DND-41 (cell line): ENCODE measurements at regions not wholly inside any gene's neighbourhood (a gene's known extent, or its start where the extent isn't known, plus 50 kb on each side); places are given as distances from the start of the nearest gene placed in this dataset.

Source experiments
- ATAC-seq: fragments of 200-7000 bp; cut with Tn5 transposase; 3 replicates; pipeline ENCODE4 v1.9.1; 2021; ENCODE audit warnings: low read depth; ENCODE audit not compliant: insufficient read depth
- DNase-seq: peaks from one replicate; pipeline ENCODE4 v3.0.0-alpha.2; 2020
- H2AFZ ChIP-seq: 2 replicates; pipeline ENCODE4 v1.6.0; 2012; ENCODE audit warnings: low read depth, low read length
- H3K27ac ChIP-seq: 2 replicates; pipeline ENCODE4 v1.5.1; 2012; ENCODE audit warnings: low read length, inconsistent platforms
- H3K27me3 ChIP-seq: fragments of 200-600 bp; sonication (generic); 2 replicates; pipeline ENCODE4 v1.6.0; 2012; ENCODE audit warnings: low read length, mild to moderate bottlenecking, inconsistent platforms; ENCODE audit not compliant: insufficient read depth, poor library complexity
- H3K36me3 ChIP-seq: 2 replicates; pipeline ENCODE4 v1.5.1; 2012; ENCODE audit warnings: low read length, inconsistent platforms; ENCODE audit not compliant: insufficient read depth
- H3K4me1 ChIP-seq: 2 replicates; pipeline ENCODE4 v1.5.1; 2012; ENCODE audit warnings: mild to moderate bottlenecking, low read length; ENCODE audit not compliant: insufficient read depth
- H3K4me2 ChIP-seq: 2 replicates; pipeline ENCODE4 v1.6.0; 2012; ENCODE audit warnings: mild to moderate bottlenecking, moderate library complexity, low read length, inconsistent platforms; ENCODE audit not compliant: insufficient read depth
- H3K4me3 ChIP-seq, 2 experiments: fragments of 200-600 bp in 1 of 2; shearing (Covaris generic) in 1 of 2; 2 replicates each; pipeline ENCODE4 v1.5.1; 2012 to 2016; ENCODE audit warnings: inconsistent platforms in 2 of 2, low read length in 2 of 2, mild to moderate bottlenecking in 2 of 2, low read depth in 1 of 2, moderate library complexity in 1 of 2
- H3K79me2 ChIP-seq: 2 replicates; pipeline ENCODE4 v1.6.0; 2012; ENCODE audit warnings: low read length, inconsistent platforms; ENCODE audit not compliant: insufficient read depth
- H3K9ac ChIP-seq: 2 replicates; pipeline ENCODE4 v1.6.0; 2012; ENCODE audit warnings: low read depth, mild to moderate bottlenecking, inconsistent platforms, low read length, moderate library complexity
- H3K9me3 ChIP-seq: 2 replicates; pipeline ENCODE4 v1.5.1; 2012; ENCODE audit warnings: low read length, moderate library complexity, mild to moderate bottlenecking, inconsistent platforms; ENCODE audit not compliant: insufficient read depth, severe bottlenecking
- H4K20me1 ChIP-seq: 2 replicates; pipeline ENCODE4 v1.6.0; 2012; ENCODE audit warnings: low read length; ENCODE audit not compliant: insufficient read depth
- EZH2 ChIP-seq: IDR thresholded peaks from 3 replicates; pipeline ENCODE4 v1.6.1; 2012; ENCODE audit warnings: borderline replicate concordance, low read depth, mild to moderate bottlenecking, moderate library complexity, low read length, inconsistent platforms; ENCODE audit not compliant: severe bottlenecking
- TF ChIP-seq, protein P1 (sequence below): IDR thresholded peaks from 2 replicates; pipeline ENCODE4 v1.5.1; 2012; ENCODE audit warnings: borderline replicate concordance, low read length, moderate library complexity, mild to moderate bottlenecking; ENCODE audit not compliant: poor library complexity, severe bottlenecking; ENCODE audit errors: extremely low read depth

- no peaks in the 10 kb centered on the region for H4K20me1 ChIP-seq
- H3K79me2 ChIP-seq, result no peaks in the 10 kb centered on the region
- H3K4me1 ChIP-seq, result no peaks in the 10 kb centered on the region
- no peak overlapping the region for H3K4me3 ChIP-seq
- H3K27ac ChIP-seq, result no peak overlapping the region
- TF ChIP-seq, protein P1, sequence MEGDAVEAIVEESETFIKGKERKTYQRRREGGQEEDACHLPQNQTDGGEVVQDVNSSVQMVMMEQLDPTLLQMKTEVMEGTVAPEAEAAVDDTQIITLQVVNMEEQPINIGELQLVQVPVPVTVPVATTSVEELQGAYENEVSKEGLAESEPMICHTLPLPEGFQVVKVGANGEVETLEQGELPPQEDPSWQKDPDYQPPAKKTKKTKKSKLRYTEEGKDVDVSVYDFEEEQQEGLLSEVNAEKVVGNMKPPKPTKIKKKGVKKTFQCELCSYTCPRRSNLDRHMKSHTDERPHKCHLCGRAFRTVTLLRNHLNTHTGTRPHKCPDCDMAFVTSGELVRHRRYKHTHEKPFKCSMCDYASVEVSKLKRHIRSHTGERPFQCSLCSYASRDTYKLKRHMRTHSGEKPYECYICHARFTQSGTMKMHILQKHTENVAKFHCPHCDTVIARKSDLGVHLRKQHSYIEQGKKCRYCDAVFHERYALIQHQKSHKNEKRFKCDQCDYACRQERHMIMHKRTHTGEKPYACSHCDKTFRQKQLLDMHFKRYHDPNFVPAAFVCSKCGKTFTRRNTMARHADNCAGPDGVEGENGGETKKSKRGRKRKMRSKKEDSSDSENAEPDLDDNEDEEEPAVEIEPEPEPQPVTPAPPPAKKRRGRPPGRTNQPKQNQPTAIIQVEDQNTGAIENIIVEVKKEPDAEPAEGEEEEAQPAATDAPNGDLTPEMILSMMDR, result no peak
- no peak for TF ChIP-seq EZH2
- H3K36me3 ChIP-seq, result no peaks in the 10 kb centered on the region
- H2AFZ ChIP-seq, result no peak overlapping the region
- no peak overlapping the region for H3K9ac ChIP-seq
- no peak for ATAC-seq
- no peaks in the 10 kb centered on the region for H3K27me3 ChIP-seq
- H3K9me3 ChIP-seq, result no peaks in the 10 kb centered on the region
- H3K4me2 ChIP-seq, result no peak overlapping the region
- no peak for DNase-seq
Observed at GRCh38 chr15:46059921-46060594, 425.2 kb downstream of the SQOR start.

- H3K4me1 ChIP-seq, result no peaks in the 10 kb centered on the region
- no peaks in the 10 kb centered on the region for H3K79me2 ChIP-seq
- H3K36me3 ChIP-seq, result no peaks in the 10 kb centered on the region
- ATAC-seq (no peak), DNase-seq (no peak)
- no peaks in the 10 kb centered on the region for H4K20me1 ChIP-seq
- H3K4me3 ChIP-seq, result no peak overlapping the region
- H3K9ac ChIP-seq, result no peak overlapping the region
- TF ChIP-seq, protein P1, result no peak
- TF ChIP-seq EZH2, result no peak
- no peak overlapping the region for H3K4me2 ChIP-seq
- H2AFZ ChIP-seq, result no peak overlapping the region
- H3K27ac ChIP-seq, result no peak overlapping the region
- no peaks in the 10 kb centered on the region for H3K27me3 ChIP-seq
- no peaks in the 10 kb centered on the region for H3K9me3 ChIP-seq
Observed at GRCh38 chr15:46061002-46061401, 426.2 kb downstream of the SQOR start.

DNA sequence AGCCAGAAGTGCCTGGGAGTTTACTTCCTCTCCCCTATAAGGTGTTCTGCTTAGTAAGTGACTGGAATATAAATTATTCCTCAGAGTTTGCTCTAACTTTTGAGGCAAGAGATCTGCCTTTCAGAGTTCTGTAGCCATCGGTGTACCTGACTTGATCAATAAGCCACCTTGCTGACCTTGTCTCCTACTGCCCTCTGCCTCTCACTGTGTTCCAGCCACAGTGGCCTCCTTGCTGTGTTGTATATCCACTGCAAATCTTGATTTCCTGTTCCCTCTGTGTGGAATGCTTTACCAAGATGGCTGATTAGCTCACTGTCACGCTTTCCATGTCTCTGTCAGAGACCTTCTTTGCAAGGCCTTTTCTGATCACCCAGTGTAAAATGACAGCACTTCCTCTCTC, 442.4 kb downstream of the SQOR start:
- ATAC-seq (no peak), DNase-seq (no peak)
- no peaks in the 10 kb centered on the region for H3K36me3 ChIP-seq
- no peak overlapping the region for H3K4me2 ChIP-seq
- no peak overlapping the region for H2AFZ ChIP-seq
- no peak for TF ChIP-seq EZH2
- TF ChIP-seq, protein P1, result no peak
- H3K27ac ChIP-seq, result no peak overlapping the region
- no peaks in the 10 kb centered on the region for H3K9me3 ChIP-seq
- H3K9ac ChIP-seq, result no peak overlapping the region
- H3K4me1 ChIP-seq, result no peaks in the 10 kb centered on the region
- no peak overlapping the region for H3K4me3 ChIP-seq
- H3K27me3 ChIP-seq, result no peaks in the 10 kb centered on the region
- no peaks in the 10 kb centered on the region for H3K79me2 ChIP-seq
- no peaks in the 10 kb centered on the region for H4K20me1 ChIP-seq
